ENCODE measurements at regions not wholly inside any gene's neighbourhood (a gene's known extent, or its start where the extent isn't known, plus 50 kb on each side); places are given as distances from the start of the nearest gene placed in this dataset.

DNA sequence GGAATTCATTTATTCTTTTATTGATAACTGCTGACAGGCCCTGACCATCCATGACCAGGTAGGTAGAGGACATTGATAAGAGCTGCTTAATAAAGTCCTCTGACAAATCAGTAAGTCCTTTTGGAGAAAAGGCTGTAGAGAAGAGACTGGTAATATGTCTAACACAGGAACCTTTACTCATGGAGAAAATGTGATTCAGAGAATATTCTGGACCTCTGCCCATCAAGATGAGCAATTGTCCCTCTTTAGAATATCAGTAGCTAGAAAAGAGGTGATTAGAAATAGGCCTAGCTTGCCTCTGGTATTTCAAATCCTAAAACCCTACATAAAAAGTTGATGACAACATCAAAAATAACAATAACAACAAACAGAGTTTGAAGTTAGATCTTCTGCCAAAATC is 642.3 kb downstream of the TBC1D4 start:
- FAIRE-seq (no peak), DNase-seq (ENCODE audit: low read depth in 1 of 2, low spot score in 2 of 2) (no peak)
- Histone ChIP-seq H3K23ac (ENCODE audit: insufficient read length) (no peak overlapping the region), H3K4me3 (ENCODE audit: extremely low read depth in 1 of 4, insufficient read depth in 2 of 4, low read depth in 3 of 4, low read length in 4 of 4) (no peak overlapping the region), H3K14ac (ENCODE audit: insufficient read length) (no peak overlapping the region), H2BK20ac (ENCODE audit: low read length) (no peak overlapping the region), H4K5ac (ENCODE audit: insufficient read length, low read depth, low read length) (no peak overlapping the region), H2AK5ac (ENCODE audit: low read depth, low read length) (no peak overlapping the region), H3K4me2 (ENCODE audit: insufficient read depth in 1 of 2, low read depth in 2 of 2, low read length in 2 of 2) (no peak overlapping the region), H2BK15ac (ENCODE audit: low read length) (no peak overlapping the region), H4K20me1 (replicated peaks in 1 of 2; ENCODE audit: control insufficient read depth in 1 of 2, insufficient read depth in 2 of 2, low read length in 2 of 2) (no peaks in the 10 kb centered on the region), H3K56ac (replicated peaks; ENCODE audit: insufficient read length, low read depth, low read length) (no peak overlapping the region), H3K79me1 (ENCODE audit: low read depth, low read length) (no peaks in the 10 kb centered on the region), H2BK5ac (ENCODE audit: low read depth, low read length) (no peak overlapping the region), H3K4ac (replicated peaks; ENCODE audit: insufficient read length, low read depth, low read length) (no peak overlapping the region), H3K36me3 (ENCODE audit: control insufficient read depth in 2 of 4, insufficient read depth in 4 of 4, low read length in 3 of 4) (no peaks in the 10 kb centered on the region), H2BK120ac (replicated peaks; ENCODE audit: low read depth, low read length) (no peak overlapping the region), H3K18ac (ENCODE audit: extremely low read depth, low read length) (no peak overlapping the region), H3K27ac (ENCODE audit: low read depth, low read length) (no peak overlapping the region), H4K8ac (ENCODE audit: extremely low read depth, insufficient read depth, low read length) (no peak overlapping the region), H3K4me1 (replicated peaks in 1 of 4; ENCODE audit: control insufficient read depth in 3 of 4, insufficient read depth in 4 of 4, low read length in 3 of 4) (no peaks in the 10 kb centered on the region), H2BK12ac (ENCODE audit: low read depth, low read length) (no peak overlapping the region), H2AFZ (ENCODE audit: low read length) (no peak overlapping the region), H3K79me2 (ENCODE audit: control insufficient read depth in 1 of 2, insufficient read depth in 2 of 2, low read length in 2 of 2) (no peaks in the 10 kb centered on the region), H3K23me2 (ENCODE audit: low read depth, low read length) (no peaks in the 10 kb centered on the region), H3K9ac (replicated peaks in 1 of 4; ENCODE audit: extremely low read depth in 1 of 4, low read depth in 3 of 4, low read length in 3 of 4) (no peak overlapping the region), H4K91ac (replicated peaks; ENCODE audit: insufficient read length, low read length) (no peak overlapping the region), H3K27me3 (replicated peaks in 1 of 4; ENCODE audit: control insufficient read depth in 3 of 4, extremely low read depth in 1 of 4, insufficient read depth in 3 of 4, low read length in 3 of 4) (no peaks in the 10 kb centered on the region), H3K9me3 (ENCODE audit: insufficient read depth in 2 of 2, low read depth in 1 of 2, low read length in 1 of 2) (no peaks in the 10 kb centered on the region)
- ChIA-PET POLR2A (ENCODE audit: partially characterized antibody) (no interaction called here), CTCF (ENCODE audit: partially characterized antibody) (interaction anchor here (0.8 to 0.9 kb wide), 2 partner anchors 12 to 17 kb away, joined by 3 read pairs; no protein-coding TSS in a partner anchor)
- TF ChIP-seq, protein P1, sequence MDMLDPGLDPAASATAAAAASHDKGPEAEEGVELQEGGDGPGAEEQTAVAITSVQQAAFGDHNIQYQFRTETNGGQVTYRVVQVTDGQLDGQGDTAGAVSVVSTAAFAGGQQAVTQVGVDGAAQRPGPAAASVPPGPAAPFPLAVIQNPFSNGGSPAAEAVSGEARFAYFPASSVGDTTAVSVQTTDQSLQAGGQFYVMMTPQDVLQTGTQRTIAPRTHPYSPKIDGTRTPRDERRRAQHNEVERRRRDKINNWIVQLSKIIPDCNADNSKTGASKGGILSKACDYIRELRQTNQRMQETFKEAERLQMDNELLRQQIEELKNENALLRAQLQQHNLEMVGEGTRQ (IDR thresholded peaks at IDR 0.05; ENCODE audit: low read length): no peak
- TF ChIP-seq RFX5 (IDR thresholded peaks at IDR 0.05; ENCODE audit: borderline replicate concordance, low read depth, low read length): no peak
- no peak for TF ChIP-seq RXRA (IDR thresholded peaks at IDR 0.05; ENCODE audit: insufficient read depth, low read depth, low read length)
